Panc1 (cell line): ENCODE measurements at regions not wholly inside any gene's neighbourhood (a gene's known extent, or its start where the extent isn't known, plus 50 kb on each side); places are given as distances from the start of the nearest gene placed in this dataset.

ENCODE experiments used
- ATAC-seq: fragments of 200-7000 bp; cut with Tn5 transposase; 2 replicates; pipeline ENCODE4 v1.9.1; 2020; ENCODE audit warnings: mild to moderate bottlenecking, moderate library complexity
- BruUV-seq: library from RNA; stranded (reverse); fragments of 400-500 nt; replicated peaks from 2 replicates; lab custom pipeline; 2021; lab: Mats Ljungman, UMichigan
- CTCF ChIA-PET: fragments of 300-600 bp; sonication (Branson Sonifier 250); formaldehyde crosslinking; loops from one replicate; lab custom pipeline; 2022; ENCODE audit warnings: antibody characterized with exemption; lab: Charles Lee
- POLR2A ChIA-PET: fragments of 300-600 bp; sonication (Branson Sonifier 250); formaldehyde crosslinking; loops from one replicate; lab custom pipeline; 2022; ENCODE audit warnings: antibody characterized with exemption; lab: Charles Lee
- DNase-seq: peaks from one replicate; pipeline ENCODE4 v3.0.0-alpha.2; 2010; ENCODE audit warnings: low read depth, low spot score
- H3K27ac ChIP-seq: 2 replicates; pipeline ENCODE4 v1.5.1; 2011; ENCODE audit warnings: mild to moderate bottlenecking, low read length, inconsistent platforms
- H3K27me3 ChIP-seq: fragments of 200-500 bp; sonication (Bioruptor generic); 2 replicates; pipeline ENCODE4 v1.6.0; 2014; ENCODE audit warnings: low read length, inconsistent platforms; ENCODE audit not compliant: control insufficient read depth, insufficient read depth
- H3K36me3 ChIP-seq: fragments of 200-500 bp; sonication (Bioruptor generic); 2 replicates; pipeline ENCODE4 v1.5.1; 2014; ENCODE audit warnings: inconsistent platforms, mild to moderate bottlenecking, low read length, moderate library complexity; ENCODE audit not compliant: control insufficient read depth, insufficient read depth
- H3K4me1 ChIP-seq: 2 replicates; pipeline ENCODE4 v1.5.1; 2011; ENCODE audit warnings: inconsistent platforms, mild to moderate bottlenecking, low read length, moderate library complexity; ENCODE audit not compliant: control insufficient read depth, insufficient read depth
- H3K4me3 ChIP-seq, 2 experiments: 2 replicates each; pipeline ENCODE4 v1.5.1; 2011 to 2012; ENCODE audit warnings: low read depth in 2 of 2, low read length in 2 of 2, mild to moderate bottlenecking in 2 of 2, inconsistent platforms in 1 of 2, moderate library complexity in 1 of 2
- H3K9me3 ChIP-seq: fragments of 200-500 bp; sonication (Bioruptor generic); 2 replicates; pipeline ENCODE4 v1.5.1; 2014; ENCODE audit warnings: low read depth, mild to moderate bottlenecking, inconsistent platforms, low read length, moderate library complexity; ENCODE audit not compliant: control insufficient read depth, insufficient read depth
- POLR2AphosphoS5 ChIP-seq: IDR thresholded peaks from 2 replicates; pipeline ENCODE4 v1.6.1; 2012; ENCODE audit warnings: mild to moderate bottlenecking, low read depth, low read length, moderate library complexity
- SIN3A ChIP-seq: IDR thresholded peaks from 2 replicates; pipeline ENCODE4 v1.6.1; 2012; ENCODE audit warnings: low read depth, mild to moderate bottlenecking, low read length, moderate library complexity, borderline replicate concordance; ENCODE audit not compliant: insufficient read depth
- TCF7L2 ChIP-seq: IDR thresholded peaks from 2 replicates; pipeline ENCODE4 v1.6.1; 2011; ENCODE audit warnings: mild to moderate bottlenecking, low read depth, low read length, inconsistent platforms
- in situ Hi-C: cut with HindIII; loops from 2 replicates; pipeline ENCODE4 v1.10.0; 2016; ENCODE audit warnings: low sequenced_read_pairs, low pct_unique_long_range_greater_than_20kb
- intact Hi-C: fragments of 100-400 bp; cut with micrococcal nuclease; formaldehyde crosslinking; loops from one replicate; pipeline ENCODE4 v1.10.0; 2022; ENCODE audit not compliant: unreplicated experiment
- TF ChIP-seq, protein P1 (sequence below), 2 experiments: IDR thresholded peaks; 2 replicates each; pipeline ENCODE4 v1.6.1; 2011 to 2012; ENCODE audit warnings: low read depth in 2 of 2, control low read depth in 1 of 2, low read length in 1 of 2, mild to moderate bottlenecking in 1 of 2, moderate library complexity in 1 of 2; ENCODE audit not compliant: insufficient read depth in 1 of 2
- TF ChIP-seq, protein P2 (sequence below): fragments of 450-650 bp; IDR thresholded peaks from 2 replicates; pipeline ENCODE4 v1.5.1; 2017; ENCODE audit warnings: mild to moderate bottlenecking

- in situ Hi-C loops (no loop called here), intact Hi-C loops (no loop called here)
- Histone ChIP-seq H3K4me1 (no peaks in the 10 kb centered on the region), H3K36me3 (no peaks in the 10 kb centered on the region), H3K4me3 (no peak overlapping the region), H3K27me3 (peaks cover 11% of the 10 kb centered on the region), H3K27ac (no peak overlapping the region), H3K9me3 (no peaks in the 10 kb centered on the region)
- ChIA-PET POLR2A (no interaction called here), CTCF (no interaction called here)
- TF ChIP-seq TCF7L2: no peak
- TF ChIP-seq, protein P1, sequence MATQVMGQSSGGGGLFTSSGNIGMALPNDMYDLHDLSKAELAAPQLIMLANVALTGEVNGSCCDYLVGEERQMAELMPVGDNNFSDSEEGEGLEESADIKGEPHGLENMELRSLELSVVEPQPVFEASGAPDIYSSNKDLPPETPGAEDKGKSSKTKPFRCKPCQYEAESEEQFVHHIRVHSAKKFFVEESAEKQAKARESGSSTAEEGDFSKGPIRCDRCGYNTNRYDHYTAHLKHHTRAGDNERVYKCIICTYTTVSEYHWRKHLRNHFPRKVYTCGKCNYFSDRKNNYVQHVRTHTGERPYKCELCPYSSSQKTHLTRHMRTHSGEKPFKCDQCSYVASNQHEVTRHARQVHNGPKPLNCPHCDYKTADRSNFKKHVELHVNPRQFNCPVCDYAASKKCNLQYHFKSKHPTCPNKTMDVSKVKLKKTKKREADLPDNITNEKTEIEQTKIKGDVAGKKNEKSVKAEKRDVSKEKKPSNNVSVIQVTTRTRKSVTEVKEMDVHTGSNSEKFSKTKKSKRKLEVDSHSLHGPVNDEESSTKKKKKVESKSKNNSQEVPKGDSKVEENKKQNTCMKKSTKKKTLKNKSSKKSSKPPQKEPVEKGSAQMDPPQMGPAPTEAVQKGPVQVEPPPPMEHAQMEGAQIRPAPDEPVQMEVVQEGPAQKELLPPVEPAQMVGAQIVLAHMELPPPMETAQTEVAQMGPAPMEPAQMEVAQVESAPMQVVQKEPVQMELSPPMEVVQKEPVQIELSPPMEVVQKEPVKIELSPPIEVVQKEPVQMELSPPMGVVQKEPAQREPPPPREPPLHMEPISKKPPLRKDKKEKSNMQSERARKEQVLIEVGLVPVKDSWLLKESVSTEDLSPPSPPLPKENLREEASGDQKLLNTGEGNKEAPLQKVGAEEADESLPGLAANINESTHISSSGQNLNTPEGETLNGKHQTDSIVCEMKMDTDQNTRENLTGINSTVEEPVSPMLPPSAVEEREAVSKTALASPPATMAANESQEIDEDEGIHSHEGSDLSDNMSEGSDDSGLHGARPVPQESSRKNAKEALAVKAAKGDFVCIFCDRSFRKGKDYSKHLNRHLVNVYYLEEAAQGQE (IDR thresholded peaks at IDR 0.05; ENCODE audit: insufficient read depth in 1 of 2, low read depth in 2 of 2, low read length in 1 of 2): no peak
- TF ChIP-seq, protein P2, sequence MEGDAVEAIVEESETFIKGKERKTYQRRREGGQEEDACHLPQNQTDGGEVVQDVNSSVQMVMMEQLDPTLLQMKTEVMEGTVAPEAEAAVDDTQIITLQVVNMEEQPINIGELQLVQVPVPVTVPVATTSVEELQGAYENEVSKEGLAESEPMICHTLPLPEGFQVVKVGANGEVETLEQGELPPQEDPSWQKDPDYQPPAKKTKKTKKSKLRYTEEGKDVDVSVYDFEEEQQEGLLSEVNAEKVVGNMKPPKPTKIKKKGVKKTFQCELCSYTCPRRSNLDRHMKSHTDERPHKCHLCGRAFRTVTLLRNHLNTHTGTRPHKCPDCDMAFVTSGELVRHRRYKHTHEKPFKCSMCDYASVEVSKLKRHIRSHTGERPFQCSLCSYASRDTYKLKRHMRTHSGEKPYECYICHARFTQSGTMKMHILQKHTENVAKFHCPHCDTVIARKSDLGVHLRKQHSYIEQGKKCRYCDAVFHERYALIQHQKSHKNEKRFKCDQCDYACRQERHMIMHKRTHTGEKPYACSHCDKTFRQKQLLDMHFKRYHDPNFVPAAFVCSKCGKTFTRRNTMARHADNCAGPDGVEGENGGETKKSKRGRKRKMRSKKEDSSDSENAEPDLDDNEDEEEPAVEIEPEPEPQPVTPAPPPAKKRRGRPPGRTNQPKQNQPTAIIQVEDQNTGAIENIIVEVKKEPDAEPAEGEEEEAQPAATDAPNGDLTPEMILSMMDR: no peak
- TF ChIP-seq POLR2AphosphoS5: no peak
- TF ChIP-seq SIN3A: no peak
- BruUV-seq: no TSS peak
- ATAC-seq (no peak), DNase-seq (no peak)
Measured at GRCh38 chr7:22025075-22025474, 79.4 kb upstream of the CDCA7L start.

GRCh38 chr7:22019931-22020330, 74.2 kb upstream of the CDCA7L start:
- POLR2A ChIA-PET: no interaction called here

More at GRCh38 chr7:22019931-22020330, 74.2 kb upstream of the CDCA7L start:
- intact Hi-C loops (no loop called here), in situ Hi-C loops (no loop called here)
- H3K27ac ChIP-seq: no peak overlapping the region
- peaks cover 17% of the 10 kb centered on the region for H3K27me3 ChIP-seq
- CTCF ChIA-PET: no interaction called here
- H3K4me1 ChIP-seq: no peaks in the 10 kb centered on the region
- TF ChIP-seq, protein P2: no peak
- TF ChIP-seq, protein P1 (IDR thresholded peaks at IDR 0.05; ENCODE audit: insufficient read depth in 1 of 2, low read depth in 2 of 2, low read length in 1 of 2): no peak
- TF ChIP-seq SIN3A (no peak), TCF7L2 (no peak), POLR2AphosphoS5 (no peak)
- no peak overlapping the region for H3K4me3 ChIP-seq
- no peaks in the 10 kb centered on the region for H3K36me3 ChIP-seq
- no TSS peak for BruUV-seq
- H3K9me3 ChIP-seq: no peaks in the 10 kb centered on the region
- ATAC-seq (no peak), DNase-seq (no peak)
